ENCODE measurements at regions not wholly inside any gene's neighbourhood (a gene's known extent, or its start where the extent isn't known, plus 50 kb on each side); places are given as distances from the start of the nearest gene placed in this dataset.

DNA sequence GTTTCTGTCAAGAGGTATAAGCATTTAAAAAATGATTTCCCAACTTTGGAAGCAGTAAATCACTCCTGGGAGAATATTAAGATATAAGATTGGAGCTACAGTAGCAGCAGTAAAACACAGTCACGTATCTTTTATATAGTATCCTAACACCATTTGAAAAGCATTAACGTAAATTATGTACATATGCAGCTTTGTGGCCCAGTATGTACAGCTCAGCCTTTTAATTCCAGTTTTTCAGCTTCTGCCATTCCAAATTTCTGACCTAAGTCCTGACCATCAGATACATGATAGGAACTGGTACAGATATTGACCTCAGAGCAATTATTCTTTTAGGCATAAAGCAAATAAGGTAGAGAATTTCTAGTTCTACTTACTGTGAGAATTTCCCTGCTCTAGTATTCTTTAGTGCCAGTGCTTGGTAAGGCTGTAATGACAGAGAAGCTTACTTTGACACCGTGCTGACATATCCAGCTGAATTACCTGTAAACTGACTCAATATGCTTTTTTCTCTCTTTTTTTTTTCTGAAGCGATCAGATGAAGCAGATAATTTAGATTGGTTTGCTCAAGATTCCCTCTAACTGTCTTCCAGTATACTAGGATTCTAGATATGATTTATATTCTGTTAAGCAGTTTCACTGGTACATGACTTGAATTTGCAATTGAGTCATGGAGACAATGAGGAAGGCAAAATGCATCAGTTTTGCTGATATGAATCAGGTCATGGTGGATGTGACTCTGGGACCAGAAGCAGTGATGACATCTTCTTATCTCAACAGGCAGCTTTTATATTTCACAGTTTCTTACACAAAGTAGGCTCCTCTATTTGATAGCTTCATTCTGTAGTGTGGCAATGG is 703.6 kb downstream of the SLITRK6 start:
- Histone ChIP-seq H3K27me3 (replicated peaks; ENCODE audit: control insufficient read depth, insufficient read depth, low read length, poor library complexity, severe bottlenecking) (no peaks in the 10 kb centered on the region), H3K4me1 (ENCODE audit: control insufficient read depth, insufficient read depth, low read length, poor library complexity, severe bottlenecking) (no peaks in the 10 kb centered on the region), H3K9me3 (ENCODE audit: control insufficient read depth, low read length) (no peaks in the 10 kb centered on the region), H3K4me3 (ENCODE audit: insufficient read depth, low read depth, low read length, poor library complexity, severe bottlenecking) (no peak overlapping the region), H3K27ac (ENCODE audit: insufficient read depth, low read length, poor library complexity, severe bottlenecking) (no peak overlapping the region), H3K36me3 (ENCODE audit: control insufficient read depth, insufficient read depth, low read length) (no peaks in the 10 kb centered on the region)
- no peak for DNase-seq

DNA sequence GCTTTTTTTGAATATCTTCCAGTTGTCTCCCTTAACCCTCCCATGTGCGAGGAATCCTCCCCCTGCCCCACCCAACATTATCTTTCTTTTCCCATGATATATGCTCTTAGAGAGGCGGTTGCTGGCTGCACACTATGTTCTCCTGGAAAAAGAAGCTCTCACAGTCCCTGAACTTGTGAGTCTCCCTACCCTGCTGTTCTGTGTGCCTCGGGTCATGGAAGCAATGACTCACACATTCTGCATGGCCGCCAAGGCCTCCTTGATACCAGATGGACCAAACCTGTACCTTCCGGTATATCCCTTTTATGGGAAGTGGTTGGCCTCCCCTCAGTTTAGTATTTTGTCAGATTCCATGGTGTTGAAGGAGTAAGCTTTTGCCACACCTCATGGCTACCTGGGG is 705.4 kb downstream of the SLITRK6 start:
- H3K9me3 ChIP-seq (ENCODE audit: control insufficient read depth, low read length), result no peaks in the 10 kb centered on the region
- no peaks in the 10 kb centered on the region for H3K36me3 ChIP-seq (ENCODE audit: control insufficient read depth, insufficient read depth, low read length)
- no peak overlapping the region for H3K4me3 ChIP-seq (ENCODE audit: insufficient read depth, low read depth, low read length, poor library complexity, severe bottlenecking)
- H3K27me3 ChIP-seq (replicated peaks; ENCODE audit: control insufficient read depth, insufficient read depth, low read length, poor library complexity, severe bottlenecking), result no peaks in the 10 kb centered on the region
- H3K27ac ChIP-seq (ENCODE audit: insufficient read depth, low read length, poor library complexity, severe bottlenecking), result no peak overlapping the region
- DNase-seq, result no peak
- H3K4me1 ChIP-seq (ENCODE audit: control insufficient read depth, insufficient read depth, low read length, poor library complexity, severe bottlenecking), result no peaks in the 10 kb centered on the region

DNA sequence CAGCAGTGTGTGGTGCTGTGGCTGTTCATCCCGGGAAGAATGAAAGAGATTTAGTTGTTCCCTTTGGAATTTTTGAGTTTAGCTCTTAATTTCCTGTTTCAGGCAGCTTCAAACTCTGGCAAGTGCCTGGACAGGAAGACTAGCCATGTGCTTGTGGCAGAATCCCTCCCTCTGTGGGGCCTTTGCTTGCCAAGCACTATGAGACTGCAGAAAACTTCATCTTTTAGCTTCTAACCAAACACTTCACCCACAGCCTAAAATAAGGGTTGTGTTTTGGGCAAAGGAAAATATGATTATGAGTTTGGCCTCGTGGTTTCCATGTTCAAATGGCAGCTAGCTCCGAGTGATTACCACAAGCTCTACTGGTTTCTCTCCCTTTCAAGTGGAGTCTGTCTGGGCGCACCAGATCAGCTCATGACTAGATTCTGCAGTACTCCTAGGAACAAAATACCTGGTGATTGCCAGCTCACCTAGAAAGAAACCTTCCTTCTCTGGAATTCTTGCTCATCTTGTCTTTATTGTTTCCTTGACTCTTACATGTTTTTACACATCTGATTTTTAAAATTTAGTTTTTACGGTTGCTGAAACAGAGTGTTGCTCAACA is 707.5 kb downstream of the SLITRK6 start:
- Histone ChIP-seq H3K4me3 (ENCODE audit: insufficient read depth, low read depth, low read length, poor library complexity, severe bottlenecking) (no peak overlapping the region), H3K36me3 (ENCODE audit: control insufficient read depth, insufficient read depth, low read length) (no peaks in the 10 kb centered on the region)
- no peak for DNase-seq

DNA sequence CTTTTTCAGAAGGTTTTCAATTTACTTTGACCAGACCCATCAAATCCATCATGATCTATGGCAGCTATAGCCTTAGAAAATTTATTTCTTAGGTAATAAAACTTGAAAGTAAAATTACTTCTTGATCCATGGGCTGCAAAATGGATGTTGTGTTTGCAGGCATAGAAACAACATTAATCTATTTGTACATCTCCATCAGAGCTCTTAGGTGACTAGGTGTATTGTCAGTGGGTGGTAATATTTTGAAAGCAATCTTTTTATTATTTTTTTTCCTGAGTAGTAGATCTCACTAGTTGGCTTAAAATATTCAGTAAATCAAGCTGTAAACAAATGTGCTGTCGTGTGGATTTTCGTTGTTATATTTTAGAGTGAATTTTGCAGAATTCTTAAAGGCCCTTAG is 710.0 kb downstream of the SLITRK6 start:
- DNase-seq, result no peak
- H3K36me3 ChIP-seq (ENCODE audit: control insufficient read depth, insufficient read depth, low read length), result no peaks in the 10 kb centered on the region
- no peaks in the 10 kb centered on the region for H3K9me3 ChIP-seq (ENCODE audit: control insufficient read depth, low read length)
- no peaks in the 10 kb centered on the region for H3K4me1 ChIP-seq (ENCODE audit: control insufficient read depth, insufficient read depth, low read length, poor library complexity, severe bottlenecking)
- H3K27ac ChIP-seq (ENCODE audit: insufficient read depth, low read length, poor library complexity, severe bottlenecking), result no peak overlapping the region
- H3K4me3 ChIP-seq (ENCODE audit: insufficient read depth, low read depth, low read length, poor library complexity, severe bottlenecking), result no peak overlapping the region
- H3K27me3 ChIP-seq (replicated peaks; ENCODE audit: control insufficient read depth, insufficient read depth, low read length, poor library complexity, severe bottlenecking), result no peaks in the 10 kb centered on the region

More for the DNA sequence above, 707.5 kb downstream of the SLITRK6 start:
- Histone ChIP-seq H3K4me1 (ENCODE audit: control insufficient read depth, insufficient read depth, low read length, poor library complexity, severe bottlenecking) (no peaks in the 10 kb centered on the region), H3K9me3 (ENCODE audit: control insufficient read depth, low read length) (no peaks in the 10 kb centered on the region), H3K27ac (ENCODE audit: insufficient read depth, low read length, poor library complexity, severe bottlenecking) (no peak overlapping the region), H3K27me3 (replicated peaks; ENCODE audit: control insufficient read depth, insufficient read depth, low read length, poor library complexity, severe bottlenecking) (no peaks in the 10 kb centered on the region)

DNA sequence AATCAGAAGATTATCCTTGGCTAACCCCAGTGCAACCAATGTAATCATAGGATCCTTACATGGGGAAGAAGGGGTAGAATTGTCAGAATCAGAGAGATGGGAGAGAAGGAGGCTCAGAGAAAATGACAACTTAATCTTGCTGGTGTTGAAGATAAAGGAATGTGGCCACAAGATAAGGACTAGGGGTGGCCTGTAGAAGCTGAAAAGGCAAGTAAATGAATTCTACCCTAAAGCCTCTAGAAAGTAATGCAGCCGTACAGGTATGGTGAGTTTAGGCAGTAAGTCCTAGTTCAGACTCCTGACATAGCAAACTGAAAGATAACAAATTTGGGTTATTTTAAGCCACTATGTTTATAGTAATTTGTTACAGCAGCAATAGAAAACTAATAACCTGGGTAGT is 718.5 kb downstream of the SLITRK6 start:
- H3K4me3 ChIP-seq (ENCODE audit: insufficient read depth, low read depth, low read length, poor library complexity, severe bottlenecking), result no peak overlapping the region
- no peak overlapping the region for H3K27ac ChIP-seq (ENCODE audit: insufficient read depth, low read length, poor library complexity, severe bottlenecking)
- no peak for DNase-seq

DNA sequence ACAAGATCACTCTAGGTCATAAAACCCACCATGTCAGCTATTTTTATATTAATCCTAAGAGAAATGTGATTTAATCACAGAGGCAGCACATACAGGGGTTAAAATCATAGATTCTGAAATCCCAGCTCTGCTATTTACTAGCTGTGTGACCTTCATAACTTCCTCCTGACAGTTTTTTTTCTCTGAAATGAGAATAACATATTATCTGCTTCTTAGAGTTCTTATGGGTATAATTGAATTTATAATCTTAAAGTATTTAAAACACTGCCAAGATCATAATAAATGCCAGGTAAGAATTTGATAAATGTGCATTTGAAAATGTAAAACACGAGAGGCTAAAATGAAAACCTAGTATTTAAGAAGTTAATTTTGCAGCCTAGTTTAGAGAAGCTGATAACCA is 722.9 kb downstream of the SLITRK6 start:
- H3K27me3 ChIP-seq (replicated peaks; ENCODE audit: control insufficient read depth, insufficient read depth, low read length, poor library complexity, severe bottlenecking), result no peaks in the 10 kb centered on the region
- H3K4me3 ChIP-seq (ENCODE audit: insufficient read depth, low read depth, low read length, poor library complexity, severe bottlenecking), result no peak overlapping the region
- H3K36me3 ChIP-seq (ENCODE audit: control insufficient read depth, insufficient read depth, low read length), result no peaks in the 10 kb centered on the region
- no peak for DNase-seq
- no peaks in the 10 kb centered on the region for H3K4me1 ChIP-seq (ENCODE audit: control insufficient read depth, insufficient read depth, low read length, poor library complexity, severe bottlenecking)
- H3K9me3 ChIP-seq (ENCODE audit: control insufficient read depth, low read length), result no peaks in the 10 kb centered on the region
- no peak overlapping the region for H3K27ac ChIP-seq (ENCODE audit: insufficient read depth, low read length, poor library complexity, severe bottlenecking)

More for the DNA sequence above, 718.5 kb downstream of the SLITRK6 start:
- Histone ChIP-seq H3K36me3 (ENCODE audit: control insufficient read depth, insufficient read depth, low read length) (no peaks in the 10 kb centered on the region), H3K9me3 (ENCODE audit: control insufficient read depth, low read length) (no peaks in the 10 kb centered on the region), H3K4me1 (ENCODE audit: control insufficient read depth, insufficient read depth, low read length, poor library complexity, severe bottlenecking) (no peaks in the 10 kb centered on the region), H3K27me3 (replicated peaks; ENCODE audit: control insufficient read depth, insufficient read depth, low read length, poor library complexity, severe bottlenecking) (no peaks in the 10 kb centered on the region)

DNA sequence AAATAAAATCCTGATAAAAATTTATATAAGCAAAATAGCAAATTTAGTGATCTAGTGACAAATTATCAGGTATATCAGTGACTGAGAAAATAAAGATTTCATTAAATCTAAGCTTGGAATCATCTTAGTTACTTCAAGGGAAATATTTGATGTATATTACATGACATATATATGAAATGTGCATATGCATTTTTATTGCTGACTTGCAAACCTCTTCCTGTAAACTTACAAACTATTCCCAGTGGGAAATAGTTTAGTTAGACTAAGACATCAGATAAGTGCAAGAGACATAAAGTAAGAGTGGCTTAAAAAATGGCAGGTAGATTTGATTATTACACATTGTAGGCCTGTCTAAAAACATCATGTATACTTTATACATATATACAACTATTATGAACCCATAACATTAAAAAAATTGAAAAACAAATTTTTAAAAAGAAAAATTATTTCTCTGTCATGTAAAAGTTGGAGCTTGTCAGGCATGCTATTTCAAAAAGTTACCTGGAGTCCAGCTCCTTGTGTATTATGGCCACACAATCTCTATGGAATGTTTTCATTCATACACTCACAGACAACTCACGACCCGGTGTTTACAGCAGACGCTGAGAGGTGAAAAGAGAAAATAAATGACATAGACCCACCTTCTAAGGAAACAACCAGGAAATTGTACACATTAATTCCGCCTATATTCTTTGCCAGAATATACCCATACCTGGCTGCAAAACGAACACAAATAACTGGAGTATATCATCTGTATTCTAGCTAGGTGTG is 724.5 kb downstream of the SLITRK6 start:
- DNase-seq, result no peak
- no peaks in the 10 kb centered on the region for H3K36me3 ChIP-seq (ENCODE audit: control insufficient read depth, insufficient read depth, low read length)
- no peak overlapping the region for H3K4me3 ChIP-seq (ENCODE audit: insufficient read depth, low read depth, low read length, poor library complexity, severe bottlenecking)
- no peaks in the 10 kb centered on the region for H3K27me3 ChIP-seq (replicated peaks; ENCODE audit: control insufficient read depth, insufficient read depth, low read length, poor library complexity, severe bottlenecking)
- H3K27ac ChIP-seq (ENCODE audit: insufficient read depth, low read length, poor library complexity, severe bottlenecking), result no peak overlapping the region
- H3K9me3 ChIP-seq (ENCODE audit: control insufficient read depth, low read length), result no peaks in the 10 kb centered on the region
- no peaks in the 10 kb centered on the region for H3K4me1 ChIP-seq (ENCODE audit: control insufficient read depth, insufficient read depth, low read length, poor library complexity, severe bottlenecking)

DNA sequence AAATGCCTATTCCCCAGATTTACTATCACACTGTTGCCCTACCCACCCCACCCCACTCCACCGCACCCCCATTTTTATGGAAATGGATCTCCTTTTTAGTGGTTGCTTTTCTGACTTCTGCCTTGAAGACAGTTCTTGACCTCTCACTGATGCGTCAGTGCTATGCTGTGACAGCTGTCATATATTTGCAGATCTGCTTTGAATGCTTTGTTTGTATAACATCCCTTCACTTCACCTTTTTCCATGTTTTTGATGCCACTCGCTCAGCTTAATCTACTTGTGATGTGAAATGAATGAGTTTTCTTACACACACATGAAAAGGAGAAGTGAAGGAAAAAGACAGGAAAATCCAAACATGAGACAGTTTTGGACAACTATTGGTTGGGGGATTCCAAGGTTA is 731.0 kb downstream of the SLITRK6 start:
- Histone ChIP-seq H3K36me3 (ENCODE audit: control insufficient read depth, insufficient read depth, low read length) (no peaks in the 10 kb centered on the region), H3K27ac (ENCODE audit: insufficient read depth, low read length, poor library complexity, severe bottlenecking) (no peak overlapping the region), H3K4me1 (ENCODE audit: control insufficient read depth, insufficient read depth, low read length, poor library complexity, severe bottlenecking) (no peaks in the 10 kb centered on the region), H3K27me3 (replicated peaks; ENCODE audit: control insufficient read depth, insufficient read depth, low read length, poor library complexity, severe bottlenecking) (no peaks in the 10 kb centered on the region), H3K4me3 (ENCODE audit: insufficient read depth, low read depth, low read length, poor library complexity, severe bottlenecking) (no peak overlapping the region), H3K9me3 (ENCODE audit: control insufficient read depth, low read length) (no peaks in the 10 kb centered on the region)
- no peak for DNase-seq

DNA sequence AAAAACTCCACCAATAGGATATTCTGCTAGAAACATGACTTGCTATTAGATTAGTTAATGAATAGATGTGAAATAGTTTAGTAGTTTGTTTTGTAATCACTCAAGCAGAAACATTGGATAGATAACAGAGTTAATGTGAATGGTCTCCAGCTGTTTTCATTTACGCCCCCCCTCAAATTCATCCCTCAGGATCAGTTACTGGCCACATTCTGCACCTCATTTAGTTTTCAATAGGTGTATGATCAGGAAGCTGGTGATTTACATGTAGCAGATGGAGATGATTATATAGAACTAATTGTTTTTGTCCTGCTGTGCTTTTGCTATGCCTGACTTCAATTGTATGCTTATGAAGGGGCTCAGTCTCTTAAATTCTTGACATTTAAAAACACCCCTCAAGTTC is 759.0 kb downstream of the SLITRK6 start:
- Histone ChIP-seq H3K9me3 (ENCODE audit: control insufficient read depth, low read length) (no peaks in the 10 kb centered on the region), H3K27me3 (replicated peaks; ENCODE audit: control insufficient read depth, insufficient read depth, low read length, poor library complexity, severe bottlenecking) (no peaks in the 10 kb centered on the region), H3K4me1 (ENCODE audit: control insufficient read depth, insufficient read depth, low read length, poor library complexity, severe bottlenecking) (no peaks in the 10 kb centered on the region), H3K27ac (ENCODE audit: insufficient read depth, low read length, poor library complexity, severe bottlenecking) (no peak overlapping the region), H3K4me3 (ENCODE audit: insufficient read depth, low read depth, low read length, poor library complexity, severe bottlenecking) (no peak overlapping the region), H3K36me3 (ENCODE audit: control insufficient read depth, insufficient read depth, low read length) (no peaks in the 10 kb centered on the region)
- no peak for DNase-seq

DNA sequence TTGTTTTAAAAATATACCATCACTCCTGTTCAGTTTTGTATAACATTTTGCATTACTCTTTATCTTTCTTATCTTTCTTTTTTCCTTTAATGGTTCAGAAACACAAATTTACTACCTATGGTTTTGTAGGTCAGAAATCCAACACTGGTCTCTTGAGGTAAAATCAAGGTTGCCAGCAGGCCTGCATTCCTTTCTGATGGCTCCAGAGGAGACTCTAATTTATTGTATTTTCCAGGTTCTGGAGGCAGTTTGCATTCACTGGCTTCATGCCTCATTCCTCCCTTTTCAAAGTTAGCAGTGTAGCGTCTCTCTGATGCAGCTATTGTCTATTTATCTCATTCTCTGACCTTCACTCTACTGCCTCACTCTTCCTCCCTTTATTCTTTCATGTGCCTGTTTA is 767.4 kb downstream of the SLITRK6 start:
- H3K27me3 ChIP-seq (replicated peaks; ENCODE audit: control insufficient read depth, insufficient read depth, low read length, poor library complexity, severe bottlenecking), result no peaks in the 10 kb centered on the region
- H3K9me3 ChIP-seq (ENCODE audit: control insufficient read depth, low read length), result no peaks in the 10 kb centered on the region
- H3K27ac ChIP-seq (ENCODE audit: insufficient read depth, low read length, poor library complexity, severe bottlenecking), result no peak overlapping the region
- DNase-seq, result no peak
- no peaks in the 10 kb centered on the region for H3K4me1 ChIP-seq (ENCODE audit: control insufficient read depth, insufficient read depth, low read length, poor library complexity, severe bottlenecking)
- H3K36me3 ChIP-seq (ENCODE audit: control insufficient read depth, insufficient read depth, low read length), result no peaks in the 10 kb centered on the region
- H3K4me3 ChIP-seq (ENCODE audit: insufficient read depth, low read depth, low read length, poor library complexity, severe bottlenecking), result no peak overlapping the region
